ENCODE measurements at regions not wholly inside any gene's neighbourhood (a gene's known extent, or its start where the extent isn't known, plus 50 kb on each side); places are given as distances from the start of the nearest gene placed in this dataset.

GRCh38 chr1:56227401-56227800, 352.0 kb downstream of the PLPP3 start:
- TF ChIP-seq ZNF598 (CRISPR knock-in tag; IDR thresholded peaks at IDR 0.05; ENCODE audit: borderline replicate concordance) (no peak), MTA3 (CRISPR knock-in tag; IDR thresholded peaks at IDR 0.05) (no peak), ZBTB1 (CRISPR knock-in tag; IDR thresholded peaks at IDR 0.05; ENCODE audit: borderline replicate concordance) (no peak), ZNF367 (CRISPR knock-in tag; IDR thresholded peaks at IDR 0.05; ENCODE audit: borderline replicate concordance) (no peak), USF2 (IDR thresholded peaks at IDR 0.05; ENCODE audit: low read depth, low read length) (no peak), USF2 (CRISPR knock-in tag; IDR thresholded peaks at IDR 0.05; ENCODE audit: borderline replicate concordance) (no peak), ZHX1 (CRISPR knock-in tag; IDR thresholded peaks at IDR 0.05; ENCODE audit: low read depth) (no peak), U2AF2 (IDR thresholded peaks at IDR 0.05; ENCODE audit: low read depth, low read length) (no peak), FOXA1 (IDR thresholded peaks at IDR 0.05) (no peak), FOXA1 (CRISPR knock-in tag; IDR thresholded peaks at IDR 0.05) (no peak), JDP2 (CRISPR knock-in tag; IDR thresholded peaks at IDR 0.05; ENCODE audit: borderline replicate concordance) (no peak), ZNF253 (CRISPR knock-in tag; IDR thresholded peaks at IDR 0.05; ENCODE audit: borderline replicate concordance) (no peak), CREB1 (IDR thresholded peaks at IDR 0.05) (no peak), CREB1 (CRISPR knock-in tag; IDR thresholded peaks at IDR 0.05) (no peak), ZNF24 (IDR thresholded peaks at IDR 0.05) (no peak), TAF1 (CRISPR knock-in tag; IDR thresholded peaks at IDR 0.05) (no peak)
